Epithelial cell of proximal tubule (primary cell): ENCODE measurements at regions not wholly inside any gene's neighbourhood (a gene's known extent, or its start where the extent isn't known, plus 50 kb on each side); places are given as distances from the start of the nearest gene placed in this dataset.

Experiments used
- DNase-seq: peaks from one replicate; pipeline ENCODE4 v3.0.0-alpha.2; 2011; ENCODE audit warnings: low read depth
- H3K4me3 ChIP-seq: 2 replicates; pipeline ENCODE4 v1.5.1; 2011; ENCODE audit warnings: low read depth, mild to moderate bottlenecking, low read length
- CTCF ChIP-seq: conservative IDR thresholded peaks from 2 replicates; pipeline ENCODE4 v1.5.1; 2012; ENCODE audit warnings: low read depth, mild to moderate bottlenecking, low read length

GRCh38 chr6:119575721-119576120 is 226.2 kb upstream of the MAN1A1 start:
- no peak for DNase-seq
- H3K4me3 ChIP-seq = no peak overlapping the region
- no peak for TF ChIP-seq CTCF

DNA sequence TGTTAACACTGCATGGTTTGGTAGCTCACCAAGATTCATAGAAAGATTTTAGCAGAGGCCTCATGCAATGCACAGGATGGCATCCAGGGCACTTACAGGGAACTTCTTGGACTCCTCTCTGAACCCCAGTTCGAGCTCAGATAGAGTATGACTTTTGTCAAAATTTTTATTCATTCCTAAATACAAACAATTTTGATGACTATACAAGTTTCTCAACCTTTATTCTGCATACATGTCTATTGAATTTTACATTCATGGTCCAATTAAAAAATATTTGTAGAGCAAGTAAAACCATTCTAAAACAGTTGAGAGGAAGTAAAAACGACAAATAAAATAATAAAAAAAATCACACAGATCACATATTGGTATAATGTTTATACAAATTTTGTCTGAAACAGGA is 219.0 kb upstream of the MAN1A1 start:
- H3K4me3 ChIP-seq = no peak overlapping the region
- no peak for DNase-seq
- TF ChIP-seq CTCF = no peak

DNA sequence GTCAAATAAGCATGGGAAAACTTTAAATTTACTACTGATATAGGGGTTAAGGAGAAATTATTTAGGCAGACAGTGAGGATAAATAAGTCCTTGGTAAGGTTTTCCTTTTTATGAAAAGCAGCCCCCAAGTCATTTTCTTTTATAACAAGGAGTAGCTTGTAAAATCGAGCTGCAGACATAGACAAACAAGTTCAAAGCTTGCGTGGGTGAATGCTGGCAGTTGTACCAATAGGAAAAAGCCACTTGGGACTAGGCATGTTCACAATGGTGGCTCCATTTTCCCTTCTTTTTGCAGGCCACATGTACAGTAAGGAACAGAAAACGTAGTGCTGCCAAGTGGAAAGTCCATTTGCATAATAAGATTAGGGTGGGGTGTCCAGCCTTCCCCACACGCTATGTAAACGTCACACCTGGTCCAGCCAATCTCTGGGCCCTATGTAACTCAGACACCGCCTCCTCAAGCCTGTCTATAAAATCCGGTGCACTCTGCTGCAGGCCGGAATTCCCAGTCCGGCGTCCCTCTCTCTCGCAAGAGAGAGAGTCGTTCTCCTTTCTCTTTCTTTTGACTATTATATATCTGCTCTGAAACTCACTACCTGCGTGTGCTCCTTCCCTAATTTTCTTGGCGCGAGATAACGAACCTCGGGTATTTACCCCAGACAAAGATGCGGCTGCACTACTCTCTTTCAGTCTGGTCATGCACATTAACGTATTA is 217.1 kb upstream of the MAN1A1 start:
- no peak for DNase-seq
- TF ChIP-seq CTCF = no peak

GRCh38 chr6:119565893-119566292 is 216.3 kb upstream of the MAN1A1 start:
- H3K4me3 ChIP-seq = no peak overlapping the region
- no peak for TF ChIP-seq CTCF
- DNase-seq = no peak

More for the DNA sequence above, 217.1 kb upstream of the MAN1A1 start:
- H3K4me3 ChIP-seq = no peak overlapping the region

GRCh38 chr6:119562168-119562567 is 212.6 kb upstream of the MAN1A1 start:
- H3K4me3 ChIP-seq = no peak overlapping the region
- no peak for DNase-seq
- TF ChIP-seq CTCF = no peak

DNA sequence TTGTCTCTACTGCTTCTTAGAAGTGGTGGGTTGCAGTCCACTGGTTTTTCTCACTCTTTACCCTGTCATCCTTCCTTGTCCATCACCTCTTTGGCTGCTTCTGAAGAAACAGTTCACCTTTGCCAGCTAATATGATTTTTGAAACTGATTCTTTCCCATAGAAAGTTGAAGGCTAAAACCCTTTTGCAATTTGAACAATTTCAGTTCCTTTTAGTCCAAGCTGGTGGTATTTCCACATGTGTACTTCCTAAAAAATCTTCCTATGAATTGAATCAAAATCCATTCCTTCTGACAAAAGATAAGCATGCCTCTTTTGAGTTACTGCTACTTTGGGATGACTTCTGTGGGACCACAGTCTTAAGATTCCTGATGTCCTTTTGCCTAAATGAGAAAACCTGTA is 210.0 kb upstream of the MAN1A1 start:
- H3K4me3 ChIP-seq = no peak overlapping the region
- no peak for TF ChIP-seq CTCF
- DNase-seq = no peak

DNA sequence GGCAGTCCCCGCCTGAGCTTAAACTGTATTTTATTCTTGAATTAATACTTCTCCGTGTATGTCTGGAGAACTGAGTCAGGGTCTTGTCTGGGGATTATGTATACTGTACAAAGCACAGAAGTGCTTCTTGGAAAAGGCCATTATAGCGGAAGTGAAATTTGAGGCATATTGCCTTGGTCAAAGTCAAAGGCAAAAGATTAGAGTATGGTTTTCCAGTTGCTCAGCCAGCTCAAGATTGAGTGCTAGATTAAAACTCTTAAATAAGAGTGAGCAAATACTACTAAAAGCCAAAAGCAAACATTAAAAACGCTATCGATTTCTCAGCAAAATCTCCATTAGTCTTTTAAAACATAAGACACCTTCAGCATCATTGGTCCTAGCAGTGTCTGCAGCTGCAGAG is 207.7 kb upstream of the MAN1A1 start:
- TF ChIP-seq CTCF = no peak
- H3K4me3 ChIP-seq = no peak overlapping the region
- DNase-seq = no peak
